ENCODE measurements at regions not wholly inside any gene's neighbourhood (a gene's known extent, or its start where the extent isn't known, plus 50 kb on each side); places are given as distances from the start of the nearest gene placed in this dataset.

DNA sequence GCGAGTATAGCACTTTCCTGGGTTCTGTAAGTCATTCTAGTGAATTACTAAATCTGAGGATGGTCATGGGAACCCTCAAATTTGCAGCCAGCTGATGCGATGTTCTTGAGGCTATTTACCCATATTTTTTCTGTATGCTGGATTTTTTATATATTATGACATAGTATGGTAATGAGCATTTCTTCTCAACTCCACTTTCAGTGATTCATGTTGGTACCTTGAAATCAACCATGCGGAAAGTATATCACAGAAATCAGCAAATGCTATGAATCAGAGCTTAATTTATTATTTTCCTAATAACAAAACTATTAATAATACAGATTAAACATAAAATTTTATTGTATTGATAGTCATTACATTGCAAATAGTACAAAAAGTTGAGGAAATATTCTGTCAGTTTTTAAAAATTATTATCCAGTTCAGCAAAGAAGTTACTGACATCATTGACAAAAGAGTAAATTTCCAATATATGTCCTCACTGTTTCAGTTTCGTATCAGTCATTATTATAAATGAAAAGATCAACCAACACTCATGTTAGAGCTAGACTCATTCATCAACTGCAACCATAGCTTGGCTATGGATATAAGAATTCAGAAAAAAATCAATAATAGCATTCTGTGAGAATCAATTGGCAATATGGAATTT is 164.3 kb upstream of the SETMAR start:
- Histone ChIP-seq H4K20me1 (no peaks in the 10 kb centered on the region), H3K27ac (no peak overlapping the region), H3K36me3 (no peaks in the 10 kb centered on the region)

DNA sequence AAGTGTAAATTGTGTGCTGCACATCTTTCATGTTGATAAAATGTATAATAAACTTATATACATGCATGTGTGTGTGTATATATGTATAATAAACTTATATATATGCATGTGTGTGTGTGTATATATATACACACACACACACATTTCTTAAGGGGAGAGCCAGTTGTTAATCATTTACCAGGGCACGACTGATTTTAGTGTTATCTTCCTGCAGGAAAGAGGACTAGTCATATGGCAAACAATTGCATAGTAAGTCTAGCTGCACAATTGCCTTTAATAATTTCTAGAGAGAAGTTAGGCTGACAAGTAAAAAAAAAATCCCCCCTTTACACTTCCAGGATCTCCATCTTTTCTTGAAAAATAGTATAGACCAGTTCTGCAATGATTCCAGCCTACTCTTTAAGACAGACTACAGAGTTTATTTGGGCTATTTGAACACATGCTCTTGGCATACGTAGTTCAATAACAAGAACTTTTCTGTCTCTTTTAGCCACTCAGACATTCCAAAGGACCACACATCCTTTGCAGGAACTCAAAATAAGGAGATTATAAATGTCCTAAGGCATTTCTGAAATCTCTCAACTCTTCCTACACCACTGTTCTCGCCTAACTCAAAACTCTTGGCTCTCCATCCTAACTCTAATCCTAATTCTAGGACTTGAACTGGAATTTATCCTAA is 163.6 kb upstream of the SETMAR start:
- Histone ChIP-seq H4K20me1 (no peaks in the 10 kb centered on the region), H3K4me3 (no peak overlapping the region), H3K9ac (no peak overlapping the region), H3K27ac (no peak overlapping the region), H3K27me3 (no peaks in the 10 kb centered on the region), H3K9me3 (no peaks in the 10 kb centered on the region), H3K36me3 (no peaks in the 10 kb centered on the region), H3K4me1 (no peaks in the 10 kb centered on the region), H3K4me2 (no peak overlapping the region)
- TF ChIP-seq Cebpa-rat (IDR thresholded peaks at IDR 0.05) = no peak

More for the DNA sequence above, 164.3 kb upstream of the SETMAR start:
- Histone ChIP-seq H3K9ac (no peak overlapping the region), H3K27me3 (no peaks in the 10 kb centered on the region), H3K4me1 (no peaks in the 10 kb centered on the region), H3K4me3 (no peak overlapping the region), H3K9me3 (no peaks in the 10 kb centered on the region), H3K4me2 (no peak overlapping the region)
- no peak for TF ChIP-seq Cebpa-rat (IDR thresholded peaks at IDR 0.05)

DNA sequence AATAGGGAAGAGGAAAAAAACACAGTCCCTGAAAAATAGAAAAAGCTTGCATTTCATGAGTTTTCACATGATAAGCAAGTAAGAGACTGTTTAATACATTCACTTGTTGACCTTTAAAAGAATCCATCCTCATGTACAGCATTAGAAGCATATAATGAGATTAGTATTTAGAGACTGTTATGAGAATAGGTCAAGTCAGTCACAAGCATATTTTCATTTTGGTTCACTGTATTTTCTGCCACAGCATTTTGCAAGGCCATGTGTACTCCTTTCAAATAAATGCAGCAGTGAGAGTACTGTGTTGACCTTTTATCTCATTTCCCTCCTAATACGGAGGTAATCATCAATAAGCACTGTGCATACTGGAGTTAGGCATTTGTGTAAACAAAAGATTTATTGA is 162.2 kb upstream of the SETMAR start:
- H3K36me3 ChIP-seq = no peaks in the 10 kb centered on the region
- H3K27ac ChIP-seq = no peak overlapping the region
- no peaks in the 10 kb centered on the region for H3K9me3 ChIP-seq
- H3K4me2 ChIP-seq = no peak overlapping the region
- H3K4me3 ChIP-seq = no peak overlapping the region
- no peak for TF ChIP-seq Cebpa-rat (IDR thresholded peaks at IDR 0.05)
- H3K27me3 ChIP-seq = no peaks in the 10 kb centered on the region
- no peaks in the 10 kb centered on the region for H4K20me1 ChIP-seq
- H3K4me1 ChIP-seq = no peaks in the 10 kb centered on the region
- H3K9ac ChIP-seq = no peak overlapping the region

DNA sequence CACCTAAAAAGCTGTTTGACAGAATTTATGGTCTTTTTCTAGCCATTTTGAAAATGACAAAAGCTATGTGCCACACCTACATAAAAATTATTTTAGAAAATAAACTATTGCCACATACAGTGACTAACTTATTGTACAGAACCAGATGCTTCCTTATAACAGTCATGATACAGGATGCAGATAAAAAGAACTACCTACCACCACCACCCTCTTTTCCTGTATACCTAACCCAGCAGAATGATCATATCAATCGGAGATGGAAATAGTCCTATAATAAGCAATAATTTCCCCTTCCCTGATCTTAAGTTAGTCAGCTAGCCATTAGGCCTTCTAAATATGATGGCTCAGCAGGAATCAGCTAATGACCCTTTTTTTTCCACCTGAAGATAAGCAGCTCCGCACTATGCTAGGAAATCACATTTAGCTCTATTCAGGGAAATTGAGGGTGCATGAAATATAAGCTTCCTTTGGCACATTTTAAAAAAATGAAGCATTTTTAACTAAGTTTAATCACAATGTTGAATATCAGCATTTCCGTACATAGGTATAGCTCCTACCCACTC is 155.5 kb upstream of the SETMAR start:
- Histone ChIP-seq H3K27me3 (no peaks in the 10 kb centered on the region), H4K20me1 (no peaks in the 10 kb centered on the region), H3K4me3 (no peak overlapping the region), H3K27ac (no peak overlapping the region), H3K4me1 (no peaks in the 10 kb centered on the region), H3K9me3 (no peaks in the 10 kb centered on the region), H3K36me3 (no peaks in the 10 kb centered on the region), H3K4me2 (no peak overlapping the region), H3K9ac (no peak overlapping the region)
- no peak for TF ChIP-seq Cebpa-rat (IDR thresholded peaks at IDR 0.05)

DNA sequence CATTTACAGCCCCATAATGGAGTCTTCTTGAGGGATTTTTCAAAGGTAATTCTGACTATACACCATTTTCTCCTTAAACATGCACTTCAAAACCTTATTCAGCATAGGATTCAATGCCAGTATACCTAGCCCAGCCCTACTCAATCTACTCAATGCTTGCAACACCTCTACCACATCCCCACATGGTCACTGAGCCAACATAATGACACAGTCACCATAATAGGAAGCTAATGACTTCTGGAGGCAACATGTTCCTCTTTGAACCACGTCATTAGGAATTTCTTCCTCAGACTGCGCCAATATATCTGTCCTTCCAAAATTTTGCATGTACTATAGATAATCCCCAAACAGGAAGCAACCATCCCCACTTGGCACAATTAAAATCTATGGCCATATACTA is 153.9 kb upstream of the SETMAR start:
- Histone ChIP-seq H3K27ac (no peak overlapping the region), H3K9ac (no peak overlapping the region), H3K9me3 (no peaks in the 10 kb centered on the region), H4K20me1 (no peaks in the 10 kb centered on the region), H3K4me2 (no peak overlapping the region), H3K36me3 (no peaks in the 10 kb centered on the region), H3K4me1 (no peaks in the 10 kb centered on the region), H3K4me3 (no peak overlapping the region), H3K27me3 (no peaks in the 10 kb centered on the region)
- TF ChIP-seq Cebpa-rat (IDR thresholded peaks at IDR 0.05) = no peak

DNA sequence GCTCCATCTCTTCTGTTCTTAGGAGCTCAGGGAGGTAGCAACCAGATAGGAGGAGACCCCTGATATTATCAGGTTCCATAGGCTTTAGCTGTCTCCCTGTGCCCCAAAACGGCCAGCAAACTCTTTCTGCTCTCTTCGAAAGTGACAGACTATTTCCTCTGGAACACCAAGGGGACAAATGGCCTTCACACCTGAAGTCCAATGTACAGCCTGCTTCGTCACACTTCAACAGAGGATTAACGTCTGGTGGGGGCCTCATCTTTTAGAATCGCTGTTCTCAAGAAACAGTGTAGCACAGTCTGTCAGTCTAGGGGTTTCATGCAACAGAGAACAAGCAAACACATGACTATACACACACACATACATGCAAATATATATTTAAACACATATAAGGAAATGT is 152.4 kb upstream of the SETMAR start:
- no peaks in the 10 kb centered on the region for H4K20me1 ChIP-seq
- no peaks in the 10 kb centered on the region for H3K36me3 ChIP-seq
- no peak overlapping the region for H3K9ac ChIP-seq
- TF ChIP-seq Cebpa-rat (IDR thresholded peaks at IDR 0.05) = no peak
- no peak overlapping the region for H3K4me2 ChIP-seq
- no peaks in the 10 kb centered on the region for H3K9me3 ChIP-seq
- no peaks in the 10 kb centered on the region for H3K27me3 ChIP-seq
- H3K4me1 ChIP-seq = no peaks in the 10 kb centered on the region
- H3K27ac ChIP-seq = no peak overlapping the region
- no peak overlapping the region for H3K4me3 ChIP-seq

DNA sequence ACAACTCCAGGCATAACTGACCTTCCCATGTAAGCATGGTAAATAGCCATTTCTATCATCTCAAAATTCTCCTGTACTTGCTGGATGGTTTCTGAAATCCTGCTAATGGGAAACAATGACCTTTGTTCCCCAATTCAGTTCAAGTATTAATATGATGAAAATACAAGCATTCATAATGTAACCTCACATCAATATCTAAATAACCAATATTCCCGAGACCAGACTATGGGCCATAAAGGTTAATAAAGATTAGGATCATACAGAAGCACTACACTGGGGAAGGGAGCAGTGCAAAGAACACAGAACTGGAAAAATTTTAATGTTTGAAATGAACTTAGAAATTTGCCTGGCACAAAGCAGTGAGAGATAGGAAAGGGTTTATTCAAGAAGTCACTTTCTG is 151.3 kb upstream of the SETMAR start:
- no peak for TF ChIP-seq Cebpa-rat (IDR thresholded peaks at IDR 0.05)
- Histone ChIP-seq H3K4me3 (no peak overlapping the region), H3K27ac (no peak overlapping the region)

DNA sequence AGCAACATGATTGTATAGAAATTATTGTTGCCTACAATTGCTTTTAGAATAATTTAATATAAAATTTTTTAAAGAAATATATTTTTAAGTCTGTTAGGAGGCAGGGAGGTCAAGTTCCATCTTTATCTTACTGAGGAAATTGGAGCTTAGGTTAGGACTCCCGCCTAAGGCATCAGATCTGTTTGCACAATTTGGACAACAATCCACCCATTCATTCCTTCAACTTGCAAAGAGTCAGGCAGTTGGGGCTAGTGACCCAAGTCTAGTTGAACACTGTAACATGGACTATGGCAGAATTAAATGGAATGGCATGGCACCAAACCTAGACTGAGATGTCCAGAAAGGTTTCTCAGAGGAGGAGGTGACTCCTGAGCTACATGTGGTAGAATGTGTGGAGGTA is 149.4 kb upstream of the SETMAR start:
- no peaks in the 10 kb centered on the region for H3K4me1 ChIP-seq
- no peak overlapping the region for H3K9ac ChIP-seq
- H3K9me3 ChIP-seq = no peaks in the 10 kb centered on the region
- H3K27me3 ChIP-seq = no peaks in the 10 kb centered on the region
- H3K4me2 ChIP-seq = no peak overlapping the region
- H3K4me3 ChIP-seq = no peak overlapping the region
- TF ChIP-seq Cebpa-rat (IDR thresholded peaks at IDR 0.05) = no peak
- no peak overlapping the region for H3K27ac ChIP-seq
- no peaks in the 10 kb centered on the region for H3K36me3 ChIP-seq
- H4K20me1 ChIP-seq = no peaks in the 10 kb centered on the region

More for the DNA sequence above, 151.3 kb upstream of the SETMAR start:
- no peaks in the 10 kb centered on the region for H3K27me3 ChIP-seq
- H3K4me2 ChIP-seq = no peak overlapping the region
- no peak overlapping the region for H3K9ac ChIP-seq
- H3K4me1 ChIP-seq = no peaks in the 10 kb centered on the region
- H4K20me1 ChIP-seq = no peaks in the 10 kb centered on the region
- no peaks in the 10 kb centered on the region for H3K36me3 ChIP-seq
- H3K9me3 ChIP-seq = no peaks in the 10 kb centered on the region

DNA sequence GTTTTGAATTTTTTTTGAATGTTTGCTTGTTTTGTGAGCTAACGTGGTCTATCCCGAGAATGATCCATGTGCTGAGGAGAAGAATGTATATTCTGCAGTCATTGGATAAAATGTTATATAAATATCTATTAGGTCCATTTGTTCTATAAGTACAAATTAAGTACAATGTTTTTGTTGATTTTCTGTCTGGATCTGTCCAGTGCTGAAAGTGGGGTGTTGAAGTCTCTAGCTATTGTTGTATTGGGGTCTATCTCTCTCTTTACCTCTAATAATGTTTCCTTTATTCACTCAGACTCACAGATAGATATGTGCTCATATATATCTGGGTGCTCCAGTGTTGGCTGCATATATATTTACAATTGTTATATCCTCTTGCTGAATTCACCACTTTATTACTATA is 144.8 kb upstream of the SETMAR start:
- TF ChIP-seq Cebpa-rat (IDR thresholded peaks at IDR 0.05) = no peak
- H3K9me3 ChIP-seq = no peaks in the 10 kb centered on the region
- no peak overlapping the region for H3K4me3 ChIP-seq

DNA sequence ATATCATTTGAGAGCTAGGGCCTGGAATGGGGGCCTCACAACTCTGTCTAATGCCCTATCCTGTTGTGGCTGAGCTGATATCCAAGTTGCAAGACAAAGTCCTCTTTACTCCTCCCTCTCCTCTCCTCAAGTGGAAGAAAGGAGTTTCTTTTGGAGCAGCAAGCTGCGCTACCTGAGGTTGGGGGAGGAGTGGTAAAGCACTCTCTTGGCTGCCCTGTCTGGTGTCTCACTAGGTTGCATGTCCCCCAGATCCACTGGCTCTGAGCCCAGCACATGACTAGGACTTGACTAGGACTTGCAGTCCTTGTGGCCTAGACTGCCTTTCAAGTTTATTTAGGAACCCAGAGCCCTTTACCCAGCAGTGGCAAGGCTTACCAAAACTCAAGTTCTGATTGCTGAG is 141.1 kb upstream of the SETMAR start:
- H4K20me1 ChIP-seq = no peaks in the 10 kb centered on the region
- no peaks in the 10 kb centered on the region for H3K36me3 ChIP-seq
- H3K4me1 ChIP-seq = no peaks in the 10 kb centered on the region
- H3K4me2 ChIP-seq = no peak overlapping the region
- H3K9me3 ChIP-seq = peaks cover 6% of the 10 kb centered on the region
- no peak overlapping the region for H3K9ac ChIP-seq
- H3K27ac ChIP-seq = no peak overlapping the region
- H3K4me3 ChIP-seq = no peak overlapping the region
- no peak for TF ChIP-seq Cebpa-rat (IDR thresholded peaks at IDR 0.05)
- no peaks in the 10 kb centered on the region for H3K27me3 ChIP-seq

More for the DNA sequence above, 144.8 kb upstream of the SETMAR start:
- no peaks in the 10 kb centered on the region for H4K20me1 ChIP-seq
- no peak overlapping the region for H3K9ac ChIP-seq
- no peak overlapping the region for H3K27ac ChIP-seq
- no peaks in the 10 kb centered on the region for H3K27me3 ChIP-seq
- no peak overlapping the region for H3K4me2 ChIP-seq
- H3K4me1 ChIP-seq = no peaks in the 10 kb centered on the region
- no peaks in the 10 kb centered on the region for H3K36me3 ChIP-seq
